GM12878 (cell line): ENCODE measurements at regions not wholly inside any gene's neighbourhood (a gene's known extent, or its start where the extent isn't known, plus 50 kb on each side); places are given as distances from the start of the nearest gene placed in this dataset.

Source experiments
- ATAC-seq: fragments of 200-7000 bp; cut with Tn5 transposase; 3 replicates; pipeline ENCODE4 v1.9.1; 2020; ENCODE audit warnings: mild to moderate bottlenecking, moderate library complexity
- BruUV-seq: library from RNA; stranded (reverse); fragments of 400-500 nt; replicated peaks from 2 replicates; lab custom pipeline; 2021; lab: Mats Ljungman, UMichigan
- CTCF ChIA-PET: fragments of 300-600 bp; sonication (Branson Sonifier 250); formaldehyde crosslinking; extraction: SDS; loops from one replicate; lab custom pipeline; 2021; ENCODE audit warnings: inconsistent platforms; lab: Yijun Ruan, JAX
- POLR2A ChIA-PET: fragments of 350-600 bp; formaldehyde crosslinking; extraction: SDS; loops from one replicate; lab custom pipeline; 2021; ENCODE audit warnings: inconsistent platforms; lab: Charles Lee
- RAD21 ChIA-PET: fragments of 300-600 bp; sonication (Branson Sonifier 250); formaldehyde crosslinking; loops from one replicate; lab custom pipeline; 2023; ENCODE audit warnings: antibody characterized with exemption; ENCODE audit not compliant: unreplicated experiment; lab: Charles Lee
- SMC1A ChIA-PET: fragments of 300-600 bp; sonication (Branson Sonifier 250); formaldehyde crosslinking; loops from one replicate; lab custom pipeline; 2023; ENCODE audit not compliant: unreplicated experiment, uncharacterized antibody; lab: Charles Lee
- DNase-seq: peaks from one replicate; pipeline ENCODE4 v3.0.0-alpha.2; 2011; ENCODE audit warnings: low read depth, low spot score
- FAIRE-seq: peaks from 3 replicates; lab custom pipeline; 2011; peaks lifted over from hg19 to GRCh38; lab: Jason Lieb, UNC
- H2AFZ ChIP-seq: 2 replicates; pipeline ENCODE4 v1.6.0; 2011; ENCODE audit warnings: low read depth, low read length, control low read depth; ENCODE audit not compliant: control insufficient read depth
- H3K27ac ChIP-seq: 2 replicates; pipeline ENCODE4 v1.5.1; 2011; ENCODE audit warnings: control low read depth; ENCODE audit not compliant: control insufficient read depth, insufficient read depth
- H3K27me3 ChIP-seq, 2 experiments: replicated peaks in 1 of 2; 2 replicates each; pipeline versions ENCODE4 v1.6.0 to v1.6.1; 2011; ENCODE audit warnings: low read length in 1 of 2; ENCODE audit not compliant: control insufficient read depth in 2 of 2, insufficient read depth in 2 of 2
- H3K36me3 ChIP-seq, 2 experiments: 2 replicates each; pipeline ENCODE4 v1.5.1; 2011; ENCODE audit warnings: low read length in 1 of 2; ENCODE audit not compliant: control insufficient read depth in 2 of 2, insufficient read depth in 2 of 2
- H3K4me1 ChIP-seq: 2 replicates; pipeline ENCODE4 v1.6.1; 2011; ENCODE audit warnings: mild to moderate bottlenecking, low read length, moderate library complexity, mixed read lengths; ENCODE audit not compliant: control insufficient read depth, insufficient read depth
- H3K4me2 ChIP-seq: 2 replicates; pipeline ENCODE4 v1.6.0; 2011; ENCODE audit warnings: control low read depth; ENCODE audit not compliant: control insufficient read depth, insufficient read depth
- H3K4me3 ChIP-seq: fragments of 200-600 bp; sonication (generic); 2 replicates; pipeline ENCODE4 v1.5.1; 2016
- H3K79me2 ChIP-seq: 2 replicates; pipeline ENCODE4 v1.6.0; 2011; ENCODE audit warnings: low read length; ENCODE audit not compliant: control insufficient read depth, insufficient read depth
- H3K9ac ChIP-seq: 2 replicates; pipeline ENCODE4 v1.8.0; 2011; ENCODE audit warnings: low read length, control low read depth, mixed read lengths; ENCODE audit not compliant: control insufficient read depth, insufficient read depth
- H3K9me3 ChIP-seq: replicated peaks from 3 replicates; pipeline ENCODE4 v1.5.1; 2011; ENCODE audit warnings: mild to moderate bottlenecking, low read length; ENCODE audit not compliant: control insufficient read depth, insufficient read depth
- H4K20me1 ChIP-seq: 2 replicates; pipeline ENCODE4 v1.6.0; 2011; ENCODE audit not compliant: control insufficient read depth, insufficient read depth
- CREB1 ChIP-seq: IDR thresholded peaks from 2 replicates; pipeline ENCODE4 v1.6.1; 2012; ENCODE audit warnings: low read depth, mild to moderate bottlenecking, inconsistent platforms
- E2F4 ChIP-seq: IDR thresholded peaks from 2 replicates; pipeline ENCODE4 v1.6.1; 2012; ENCODE audit warnings: low read depth, low read length, improper control_type of control experiment
- HCFC1 ChIP-seq: fragments of 150-350 bp; IDR thresholded peaks from 2 replicates; pipeline ENCODE4 v1.6.1; 2014; ENCODE audit warnings: low read length
- HDAC2 ChIP-seq: fragments of 200-600 bp; sonication (generic); IDR thresholded peaks from 2 replicates; pipeline ENCODE4 v1.6.1; 2017
- HDGF ChIP-seq: fragments of 450-650 bp; IDR thresholded peaks from 2 replicates; pipeline ENCODE4 v1.6.1; 2016; ENCODE audit warnings: antibody characterized with exemption
- MAX ChIP-seq: IDR thresholded peaks from 2 replicates; pipeline ENCODE4 v1.6.1; 2012; ENCODE audit warnings: low read depth, low read length, improper control_type of control experiment
- RELA ChIP-seq: fragments of 450-650 bp; IDR thresholded peaks from 2 replicates; pipeline ENCODE4 v1.8.0; 2014; ENCODE audit warnings: borderline replicate concordance; ENCODE audit not compliant: partially characterized antibody
- SMARCA5 ChIP-seq: fragments of 450-650 bp; IDR thresholded peaks from 2 replicates; pipeline ENCODE4 v1.6.1; 2017; ENCODE audit warnings: mild to moderate bottlenecking
- SMC3 ChIP-seq: IDR thresholded peaks from 2 replicates; pipeline ENCODE4 v1.6.1; 2011; ENCODE audit warnings: low read length, improper control_type of control experiment, borderline replicate concordance
- TCF3 ChIP-seq: IDR thresholded peaks from 2 replicates; pipeline ENCODE4 v1.6.1; 2012; ENCODE audit warnings: low read depth, mild to moderate bottlenecking, low read length, borderline replicate concordance; ENCODE audit not compliant: insufficient read depth
- ZBTB40 ChIP-seq: fragments of 450-650 bp; IDR thresholded peaks from 2 replicates; pipeline ENCODE4 v1.6.1; 2016; ENCODE audit warnings: mild to moderate bottlenecking, moderate library complexity, borderline replicate concordance
- ZNF274 ChIP-seq: IDR thresholded peaks from one replicate; pipeline ENCODE4 v1.8.0; 2011; ENCODE audit not compliant: insufficient read length, insufficient read depth
- WGBS: methylation state at CpG from one replicate; pipeline ENCODE4 v1.1.6; 2016; ENCODE audit warnings: low lambda C conversion rate; ENCODE audit not compliant: insufficient replicate concordance, insufficient coverage; ENCODE audit errors: missing lambda C conversion rate; 5-methylcytosine and 5-hydroxymethylcytosine counted together
- in situ Hi-C: fragments of 300-500 bp; cut with MboI; formaldehyde crosslinking; loops from 9 replicates; pipeline ENCODE4 v1.14.3; 2018; ENCODE audit warnings: mixed read lengths
- intact Hi-C: fragments of 100-400 bp; cut with micrococcal nuclease; formaldehyde crosslinking; loops from one replicate; pipeline ENCODE4 v1.14.2; 2022; ENCODE audit not compliant: unreplicated experiment
- TF ChIP-seq, protein P1 (sequence below): fragments of 450-650 bp; formaldehyde crosslinking; IDR thresholded peaks from 2 replicates; pipeline ENCODE4 v1.4.0; 2022; ENCODE audit warnings: mild to moderate bottlenecking, moderate library complexity
- TF ChIP-seq, protein P2 (sequence below): fragments of 450-650 bp; conservative IDR thresholded peaks from 2 replicates; pipeline ENCODE4 v1.6.1; 2017; ENCODE audit warnings: mild to moderate bottlenecking, moderate library complexity

GRCh38 chr2:185299867-185300266 lies 438.7 kb upstream of the FSIP2 start:
- Histone ChIP-seq H3K36me3 (no peaks in the 10 kb centered on the region), H2AFZ (no peak overlapping the region), H3K4me3 (no peak overlapping the region), H3K4me1 (no peaks in the 10 kb centered on the region), H3K9me3 (no peaks in the 10 kb centered on the region), H4K20me1 (no peaks in the 10 kb centered on the region), H3K27me3 (no peaks in the 10 kb centered on the region), H3K4me2 (no peak overlapping the region), H3K79me2 (no peaks in the 10 kb centered on the region), H3K27ac (no peak overlapping the region), H3K9ac (no peak overlapping the region)
- ChIA-PET POLR2A (no interaction called here), RAD21 (no interaction called here), SMC1A (interaction anchor here (0.6 kb wide), 1 partner anchor 402 kb away, joined by 3 read pairs; no protein-coding TSS in a partner anchor), CTCF (no interaction called here)
- DNase-seq, result no peak
- BruUV-seq, result no TSS peak
- TF ChIP-seq, protein P1, sequence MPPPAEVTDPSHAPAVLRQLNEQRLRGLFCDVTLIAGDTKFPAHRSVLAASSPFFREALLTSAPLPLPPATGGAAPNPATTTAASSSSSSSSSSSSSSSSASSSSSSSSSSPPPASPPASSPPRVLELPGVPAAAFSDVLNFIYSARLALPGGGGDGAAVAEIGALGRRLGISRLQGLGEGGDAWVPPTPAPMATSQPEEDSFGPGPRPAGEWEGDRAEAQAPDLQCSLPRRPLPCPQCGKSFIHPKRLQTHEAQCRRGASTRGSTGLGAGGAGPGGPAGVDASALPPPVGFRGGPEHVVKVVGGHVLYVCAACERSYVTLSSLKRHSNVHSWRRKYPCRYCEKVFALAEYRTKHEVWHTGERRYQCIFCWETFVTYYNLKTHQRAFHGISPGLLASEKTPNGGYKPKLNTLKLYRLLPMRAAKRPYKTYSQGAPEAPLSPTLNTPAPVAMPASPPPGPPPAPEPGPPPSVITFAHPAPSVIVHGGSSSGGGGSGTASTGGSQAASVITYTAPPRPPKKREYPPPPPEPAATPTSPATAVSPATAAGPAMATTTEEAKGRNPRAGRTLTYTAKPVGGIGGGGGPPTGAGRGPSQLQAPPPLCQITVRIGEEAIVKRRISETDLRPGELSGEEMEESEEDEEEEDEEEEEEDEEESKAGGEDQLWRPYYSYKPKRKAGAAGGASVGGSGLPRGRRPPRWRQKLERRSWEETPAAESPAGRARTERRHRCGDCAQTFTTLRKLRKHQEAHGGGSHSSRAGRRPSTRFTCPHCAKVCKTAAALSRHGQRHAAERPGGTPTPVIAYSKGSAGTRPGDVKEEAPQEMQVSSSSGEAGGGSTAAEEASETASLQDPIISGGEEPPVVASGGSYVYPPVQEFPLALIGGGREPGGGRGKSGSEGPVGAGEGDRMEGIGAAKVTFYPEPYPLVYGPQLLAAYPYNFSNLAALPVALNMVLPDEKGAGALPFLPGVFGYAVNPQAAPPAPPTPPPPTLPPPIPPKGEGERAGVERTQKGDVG, result no peak
- no peak for TF ChIP-seq ZBTB40
- no peak for TF ChIP-seq E2F4
- no peak for TF ChIP-seq SMC3
- no peak for TF ChIP-seq HCFC1
- TF ChIP-seq SMARCA5, result no peak
- TF ChIP-seq CREB1, result no peak
- TF ChIP-seq HDGF, result no peak
- TF ChIP-seq RELA, result no peak
- TF ChIP-seq HDAC2, result no peak
- TF ChIP-seq TCF3, result no peak
- TF ChIP-seq MAX, result no peak
- TF ChIP-seq ZNF274, result no peak
- TF ChIP-seq, protein P2, sequence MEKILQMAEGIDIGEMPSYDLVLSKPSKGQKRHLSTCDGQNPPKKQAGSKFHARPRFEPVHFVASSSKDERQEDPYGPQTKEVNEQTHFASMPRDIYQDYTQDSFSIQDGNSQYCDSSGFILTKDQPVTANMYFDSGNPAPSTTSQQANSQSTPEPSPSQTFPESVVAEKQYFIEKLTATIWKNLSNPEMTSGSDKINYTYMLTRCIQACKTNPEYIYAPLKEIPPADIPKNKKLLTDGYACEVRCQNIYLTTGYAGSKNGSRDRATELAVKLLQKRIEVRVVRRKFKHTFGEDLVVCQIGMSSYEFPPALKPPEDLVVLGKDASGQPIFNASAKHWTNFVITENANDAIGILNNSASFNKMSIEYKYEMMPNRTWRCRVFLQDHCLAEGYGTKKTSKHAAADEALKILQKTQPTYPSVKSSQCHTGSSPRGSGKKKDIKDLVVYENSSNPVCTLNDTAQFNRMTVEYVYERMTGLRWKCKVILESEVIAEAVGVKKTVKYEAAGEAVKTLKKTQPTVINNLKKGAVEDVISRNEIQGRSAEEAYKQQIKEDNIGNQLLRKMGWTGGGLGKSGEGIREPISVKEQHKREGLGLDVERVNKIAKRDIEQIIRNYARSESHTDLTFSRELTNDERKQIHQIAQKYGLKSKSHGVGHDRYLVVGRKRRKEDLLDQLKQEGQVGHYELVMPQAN, result no peak
- in situ Hi-C loops (no loop called here), intact Hi-C loops (no loop called here)
- no peak for ATAC-seq
- WGBS, result 17% methylated on average over 5 of the region's 5 CpGs
- no peak for FAIRE-seq
